Transverse colon (tissue), 4 donors: ENCODE measurements at regions not wholly inside any gene's neighbourhood (a gene's known extent, or its start where the extent isn't known, plus 50 kb on each side); places are given as distances from the start of the nearest gene placed in this dataset.

Experiments
- CTCF ChIP-seq, 5 experiments: fragments of 200-600 bp in 3 of 5; fragments of 450-650 bp in 2 of 5; sonication (generic) in 3 of 5; IDR thresholded peaks; 1 replicate in 2 of 5; 2 replicates in 3 of 5; pipeline ENCODE4 v1.5.1; 2016 to 2017; ENCODE audit warnings: antibody characterized with exemption in 5 of 5, inconsistent platforms in 3 of 5, mild to moderate bottlenecking in 2 of 5, moderate library complexity in 1 of 5
- EP300 ChIP-seq: sonication (generic); formaldehyde crosslinking; IDR thresholded peaks from one replicate; pipeline ENCODE4 v1.6.1; 2017; ENCODE audit warnings: antibody characterized with exemption, low read depth
- POLR2A ChIP-seq: fragments of 450-650 bp; IDR thresholded peaks from one replicate; pipeline ENCODE4 v1.6.1; 2016; ENCODE audit warnings: antibody characterized with exemption, mild to moderate bottlenecking, moderate library complexity
- POLR2AphosphoS5 ChIP-seq, 3 donors: sonication (generic); formaldehyde crosslinking; IDR thresholded peaks; one replicate each; pipeline ENCODE4 v1.6.1; 2016; ENCODE audit warnings: antibody characterized with exemption in 3 of 3

DNA sequence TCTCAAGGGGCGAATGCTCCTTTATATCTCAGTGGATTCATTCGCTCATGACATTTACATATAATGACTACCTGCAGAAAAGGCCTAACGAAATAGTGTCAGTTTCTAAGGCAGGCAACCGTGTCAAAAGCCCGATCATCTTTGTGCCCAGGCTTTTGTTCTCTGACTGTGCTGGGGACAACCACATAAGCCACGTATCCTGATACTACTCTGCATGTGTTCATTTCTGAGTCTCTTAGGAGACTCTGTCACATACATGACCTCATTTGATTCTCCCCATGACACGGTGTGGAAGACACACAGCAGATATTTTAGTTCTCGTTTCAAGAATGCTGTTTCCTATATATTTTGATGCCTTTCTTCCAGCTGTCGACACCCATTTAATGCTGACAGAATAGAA is 598.5 kb downstream of the BNC2 start:
- TF ChIP-seq CTCF (IDR thresholded peaks at IDR 0.05) (no peak), POLR2AphosphoS5 (IDR thresholded peaks at IDR 0.05) (no peak), POLR2A (no peak), EP300 (no peak)
